ENCODE measurements at regions not wholly inside any gene's neighbourhood (a gene's known extent, or its start where the extent isn't known, plus 50 kb on each side); places are given as distances from the start of the nearest gene placed in this dataset.

- no peak for DNase-seq (ENCODE audit: extremely low read depth, low read depth)
- TF ChIP-seq, protein P1, sequence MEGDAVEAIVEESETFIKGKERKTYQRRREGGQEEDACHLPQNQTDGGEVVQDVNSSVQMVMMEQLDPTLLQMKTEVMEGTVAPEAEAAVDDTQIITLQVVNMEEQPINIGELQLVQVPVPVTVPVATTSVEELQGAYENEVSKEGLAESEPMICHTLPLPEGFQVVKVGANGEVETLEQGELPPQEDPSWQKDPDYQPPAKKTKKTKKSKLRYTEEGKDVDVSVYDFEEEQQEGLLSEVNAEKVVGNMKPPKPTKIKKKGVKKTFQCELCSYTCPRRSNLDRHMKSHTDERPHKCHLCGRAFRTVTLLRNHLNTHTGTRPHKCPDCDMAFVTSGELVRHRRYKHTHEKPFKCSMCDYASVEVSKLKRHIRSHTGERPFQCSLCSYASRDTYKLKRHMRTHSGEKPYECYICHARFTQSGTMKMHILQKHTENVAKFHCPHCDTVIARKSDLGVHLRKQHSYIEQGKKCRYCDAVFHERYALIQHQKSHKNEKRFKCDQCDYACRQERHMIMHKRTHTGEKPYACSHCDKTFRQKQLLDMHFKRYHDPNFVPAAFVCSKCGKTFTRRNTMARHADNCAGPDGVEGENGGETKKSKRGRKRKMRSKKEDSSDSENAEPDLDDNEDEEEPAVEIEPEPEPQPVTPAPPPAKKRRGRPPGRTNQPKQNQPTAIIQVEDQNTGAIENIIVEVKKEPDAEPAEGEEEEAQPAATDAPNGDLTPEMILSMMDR (IDR thresholded peaks at IDR 0.05; ENCODE audit: low read depth, low read length, missing control alignments), result no peak
- H3K4me3 ChIP-seq (replicated peaks; ENCODE audit: low read depth, low read length), result no peak overlapping the region
These were observed 344.2 kb upstream of the MCTP2 start for GRCh38 chr15:93887151-93887550.

- DNase-seq (ENCODE audit: extremely low read depth, low read depth), result no peak
- TF ChIP-seq, protein P1 (IDR thresholded peaks at IDR 0.05; ENCODE audit: low read depth, low read length, missing control alignments), result no peak
- no peak overlapping the region for H3K4me3 ChIP-seq (replicated peaks; ENCODE audit: low read depth, low read length)
These were observed 348.6 kb upstream of the MCTP2 start for GRCh38 chr15:93882779-93883178.

- no peak overlapping the region for H3K4me3 ChIP-seq (replicated peaks; ENCODE audit: low read depth, low read length)
- TF ChIP-seq, protein P1 (IDR thresholded peaks at IDR 0.05; ENCODE audit: low read depth, low read length, missing control alignments), result no peak
- DNase-seq (ENCODE audit: extremely low read depth, low read depth), result no peak
These were observed 349.2 kb upstream of the MCTP2 start for GRCh38 chr15:93882141-93882540.

DNA sequence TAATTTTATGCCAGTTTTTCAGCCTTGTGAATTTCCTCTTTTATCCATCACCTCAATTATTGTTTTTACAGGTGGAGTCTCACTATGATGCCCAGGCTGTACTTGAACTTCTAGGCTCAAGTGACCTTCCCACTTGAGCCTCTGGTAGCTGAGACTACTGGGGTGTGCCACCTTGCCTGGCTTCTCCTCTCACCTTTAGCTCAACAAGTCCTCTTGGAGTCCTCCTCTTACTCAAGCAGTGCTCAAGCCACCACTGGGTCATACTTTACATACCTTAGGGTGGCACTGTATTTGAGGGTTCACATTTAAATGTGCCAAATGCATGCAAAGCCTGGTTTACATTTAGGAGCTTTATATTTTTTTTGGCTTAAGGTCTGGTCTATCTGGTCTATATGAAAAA lies 350.1 kb upstream of the MCTP2 start:
- no peak for DNase-seq (ENCODE audit: extremely low read depth, low read depth)
- TF ChIP-seq, protein P1 (IDR thresholded peaks at IDR 0.05; ENCODE audit: low read depth, low read length, missing control alignments), result no peak
- H3K4me3 ChIP-seq (replicated peaks; ENCODE audit: low read depth, low read length), result no peak overlapping the region

DNA sequence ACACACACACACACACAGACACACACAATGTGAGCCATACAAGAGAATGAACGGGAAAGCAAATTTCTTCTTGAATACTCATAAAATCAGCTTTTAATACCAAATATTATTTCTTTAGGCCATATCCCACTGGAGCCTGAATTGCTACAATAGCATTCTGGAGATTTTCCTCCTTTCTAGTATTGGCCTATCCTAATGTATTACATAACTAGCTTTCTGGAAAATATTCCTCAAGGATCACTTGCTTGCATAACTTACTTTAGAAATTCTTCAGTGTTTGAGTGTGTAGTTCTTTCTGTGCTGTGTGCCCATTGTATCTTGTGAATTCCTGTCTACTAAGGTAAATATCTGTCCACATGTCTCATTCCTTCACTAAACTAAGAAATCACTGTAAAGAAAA lies 351.0 kb upstream of the MCTP2 start:
- TF ChIP-seq, protein P1 (IDR thresholded peaks at IDR 0.05; ENCODE audit: low read depth, low read length, missing control alignments), result no peak
- no peak for DNase-seq (ENCODE audit: extremely low read depth, low read depth)
- no peak overlapping the region for H3K4me3 ChIP-seq (replicated peaks; ENCODE audit: low read depth, low read length)

DNA sequence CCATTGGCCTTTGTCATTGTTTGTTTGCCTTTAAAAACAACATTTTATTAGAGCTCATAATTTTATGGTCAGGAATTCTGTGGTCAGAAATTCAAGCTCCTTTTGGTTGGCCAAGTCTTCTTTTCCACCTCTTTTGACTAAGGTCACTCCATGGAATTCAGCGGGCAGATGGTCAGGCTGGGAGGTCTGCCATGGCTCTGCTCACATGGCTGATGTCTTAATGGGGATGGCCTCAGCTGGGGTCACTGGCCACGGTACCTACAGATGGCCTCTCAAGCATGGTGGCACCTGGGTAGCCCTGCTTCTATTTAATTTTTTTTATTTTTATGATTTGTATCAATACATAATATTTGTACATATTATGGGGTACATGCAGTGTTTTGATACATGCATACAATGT lies 360.8 kb upstream of the MCTP2 start:
- H3K4me3 ChIP-seq (replicated peaks; ENCODE audit: low read depth, low read length), result no peak overlapping the region
- TF ChIP-seq, protein P1 (IDR thresholded peaks at IDR 0.05; ENCODE audit: low read depth, low read length, missing control alignments), result no peak
- no peak for DNase-seq (ENCODE audit: extremely low read depth, low read depth)

GRCh38 chr15:93866948-93867347 lies 364.4 kb upstream of the MCTP2 start:
- no peak overlapping the region for H3K4me3 ChIP-seq (replicated peaks; ENCODE audit: low read depth, low read length)
- TF ChIP-seq, protein P1 (IDR thresholded peaks at IDR 0.05; ENCODE audit: low read depth, low read length, missing control alignments), result no peak
- no peak for DNase-seq (ENCODE audit: extremely low read depth, low read depth)
